ENCODE measurements at regions not wholly inside any gene's neighbourhood (a gene's known extent, or its start where the extent isn't known, plus 50 kb on each side); places are given as distances from the start of the nearest gene placed in this dataset.

- Mint-ChIP-seq H3K4me1 (no peaks in the 10 kb centered on the region), H3K27ac (no peak overlapping the region), H3K27me3 (peaks cover 3% of the 10 kb centered on the region), H3K4me3 (no peak overlapping the region), H3K9me3 (no peaks in the 10 kb centered on the region), H3K36me3 (no peaks in the 10 kb centered on the region)
- CTCF ChIA-PET, result interaction anchor here (0.7 kb wide), 1 partner anchor 48 kb away, joined by 4 read pairs; no protein-coding TSS in a partner anchor
- DNase-seq, result no peak
Observed at GRCh38 chr1:201766131-201766866, 62.7 kb upstream of the IPO9 start.

- H3K4me3 Mint-ChIP-seq, result no peak overlapping the region
- peaks cover 2% of the 10 kb centered on the region for H3K9me3 Mint-ChIP-seq
- no peak for DNase-seq
- peaks cover 3% of the 10 kb centered on the region for H3K27me3 Mint-ChIP-seq
- H3K4me1 Mint-ChIP-seq, result no peaks in the 10 kb centered on the region
- H3K27ac Mint-ChIP-seq, result no peak overlapping the region
- CTCF ChIA-PET, result no interaction called here
- H3K36me3 Mint-ChIP-seq, result no peaks in the 10 kb centered on the region
Observed at GRCh38 chr1:201767339-201767738, 61.6 kb upstream of the IPO9 start.

- Mint-ChIP-seq H3K27me3 (peaks cover 3% of the 10 kb centered on the region), H3K36me3 (no peaks in the 10 kb centered on the region), H3K4me1 (no peaks in the 10 kb centered on the region), H3K4me3 (no peak overlapping the region), H3K9me3 (peaks cover 2% of the 10 kb centered on the region), H3K27ac (no peak overlapping the region)
- no peak for DNase-seq
- CTCF ChIA-PET, result interaction anchor here (1.4 to 1.6 kb wide), 2 partner anchors 25 to 60 kb away, joined by 4 to 5 read pairs; no protein-coding TSS in a partner anchor
Observed at GRCh38 chr1:201769072-201769471, 59.9 kb upstream of the IPO9 start.

- H3K36me3 Mint-ChIP-seq, result no peaks in the 10 kb centered on the region
- no peak overlapping the region for H3K4me3 Mint-ChIP-seq
- no peaks in the 10 kb centered on the region for H3K4me1 Mint-ChIP-seq
- peaks cover 3% of the 10 kb centered on the region for H3K27me3 Mint-ChIP-seq
- CTCF ChIA-PET, result interaction anchor here (1.6 kb wide), 1 partner anchor 61 kb away, joined by 4 read pairs; no protein-coding TSS in a partner anchor
- no peak overlapping the region for H3K27ac Mint-ChIP-seq
- DNase-seq, result no peak
- H3K9me3 Mint-ChIP-seq, result peaks cover 2% of the 10 kb centered on the region
Observed at GRCh38 chr1:201769966-201770365, 59.0 kb upstream of the IPO9 start.

- peaks cover 2% of the 10 kb centered on the region for H3K9me3 Mint-ChIP-seq
- CTCF ChIA-PET, result interaction anchor here (0.6 kb wide), 1 partner anchor 82 kb away, joined by 4 read pairs; no protein-coding TSS in a partner anchor
- no peak overlapping the region for H3K27ac Mint-ChIP-seq
Observed at GRCh38 chr1:201771466-201771865, 57.5 kb upstream of the IPO9 start.

GRCh38 chr1:201772178-201772577, 56.8 kb upstream of the IPO9 start:
- peaks cover 2% of the 10 kb centered on the region for H3K9me3 Mint-ChIP-seq
- H3K36me3 Mint-ChIP-seq, result no peaks in the 10 kb centered on the region
- H3K27me3 Mint-ChIP-seq, result peaks cover 3% of the 10 kb centered on the region
- no peak for DNase-seq
- H3K4me3 Mint-ChIP-seq, result no peak overlapping the region
- H3K4me1 Mint-ChIP-seq, result no peaks in the 10 kb centered on the region
- no peak overlapping the region for H3K27ac Mint-ChIP-seq
- CTCF ChIA-PET, result no interaction called here

More at GRCh38 chr1:201771466-201771865, 57.5 kb upstream of the IPO9 start:
- no peaks in the 10 kb centered on the region for H3K36me3 Mint-ChIP-seq
- peaks cover 3% of the 10 kb centered on the region for H3K27me3 Mint-ChIP-seq
- no peak for DNase-seq
- H3K4me1 Mint-ChIP-seq, result no peaks in the 10 kb centered on the region
- no peak overlapping the region for H3K4me3 Mint-ChIP-seq

GRCh38 chr1:201773764-201774163, 55.2 kb upstream of the IPO9 start:
- no peak overlapping the region for H3K4me3 Mint-ChIP-seq
- H3K27ac Mint-ChIP-seq, result no peak overlapping the region
- H3K36me3 Mint-ChIP-seq, result no peaks in the 10 kb centered on the region
- no peaks in the 10 kb centered on the region for H3K4me1 Mint-ChIP-seq
- H3K27me3 Mint-ChIP-seq, result peaks cover 3% of the 10 kb centered on the region
- no peak for DNase-seq
- H3K9me3 Mint-ChIP-seq, result peaks cover 2% of the 10 kb centered on the region
- CTCF ChIA-PET, result interaction anchor here (1.7 kb wide), 1 partner anchor 20 kb away, joined by 6 read pairs; no protein-coding TSS in a partner anchor

GRCh38 chr1:201774224-201774982, 54.6 kb upstream of the IPO9 start:
- Mint-ChIP-seq H3K27me3 (peaks cover 3% of the 10 kb centered on the region), H3K36me3 (no peaks in the 10 kb centered on the region), H3K27ac (no peak overlapping the region), H3K4me3 (no peak overlapping the region), H3K9me3 (peaks cover 2% of the 10 kb centered on the region), H3K4me1 (no peaks in the 10 kb centered on the region)
- DNase-seq, result no peak
- CTCF ChIA-PET, result interaction anchor here (1.7 kb wide), 1 partner anchor 19 kb away, joined by 6 read pairs; no protein-coding TSS in a partner anchor

- H3K4me1 Mint-ChIP-seq, result no peaks in the 10 kb centered on the region
- CTCF ChIA-PET, result interaction anchor here (1.3 to 1.7 kb wide), 2 partner anchors 18 to 65 kb away, joined by 3 to 6 read pairs; no protein-coding TSS in a partner anchor
- peaks cover 2% of the 10 kb centered on the region for H3K9me3 Mint-ChIP-seq
Observed at GRCh38 chr1:201774983-201775344, 54.0 kb upstream of the IPO9 start.

GRCh38 chr1:201775380-201775779, 53.6 kb upstream of the IPO9 start:
- Mint-ChIP-seq H3K27me3 (peaks cover 2% of the 10 kb centered on the region), H3K27ac (no peak overlapping the region), H3K4me1 (no peaks in the 10 kb centered on the region), H3K36me3 (no peaks in the 10 kb centered on the region), H3K4me3 (no peak overlapping the region), H3K9me3 (peaks cover 2% of the 10 kb centered on the region)
- CTCF ChIA-PET, result interaction anchor here (1.3 to 1.7 kb wide), 2 partner anchors 18 to 66 kb away, joined by 3 to 6 read pairs; no protein-coding TSS in a partner anchor
- no peak for DNase-seq

More at GRCh38 chr1:201774983-201775344, 54.0 kb upstream of the IPO9 start:
- peaks cover 1% of the 10 kb centered on the region for H3K27me3 Mint-ChIP-seq
- H3K27ac Mint-ChIP-seq, result no peak overlapping the region
- H3K36me3 Mint-ChIP-seq, result no peaks in the 10 kb centered on the region
- H3K4me3 Mint-ChIP-seq, result no peak overlapping the region
- no peak for DNase-seq

- H3K27me3 Mint-ChIP-seq, result peaks cover 3% of the 10 kb centered on the region
- H3K36me3 Mint-ChIP-seq, result no peaks in the 10 kb centered on the region
Observed at GRCh38 chr1:201778279-201779065, 50.5 kb upstream of the IPO9 start.

More at GRCh38 chr1:201778279-201779065, 50.5 kb upstream of the IPO9 start:
- no peak overlapping the region for H3K27ac Mint-ChIP-seq
- H3K9me3 Mint-ChIP-seq, result no peaks in the 10 kb centered on the region
- H3K4me3 Mint-ChIP-seq, result no peak overlapping the region
- no peak for DNase-seq
- CTCF ChIA-PET, result interaction anchor here (0.7 kb wide), 1 partner anchor 15 kb away, joined by 3 read pairs; no protein-coding TSS in a partner anchor
- no peaks in the 10 kb centered on the region for H3K4me1 Mint-ChIP-seq

Data from activated naive CD4-positive, alpha-beta T cell treated with anti-CD3 and anti-CD28 coated beads, Interleukin-2, amount 10 ng/mL, durations not matched to agents 7 days and 5 days (primary cell).